HFFc6 (cell line): ENCODE measurements at regions not wholly inside any gene's neighbourhood (a gene's known extent, or its start where the extent isn't known, plus 50 kb on each side); places are given as distances from the start of the nearest gene placed in this dataset.

Experiments used
- DNase-seq: peaks from one replicate; pipeline ENCODE4 v3.0.0-alpha.2; 2018
- H3K27ac Mint-ChIP-seq: 2 replicates; pipeline ENCODE4 v1.8.0; 2020; ENCODE audit warnings: mild to moderate bottlenecking, mixed read lengths
- H3K27me3 Mint-ChIP-seq: 2 replicates; pipeline ENCODE4 v1.8.0; 2021; ENCODE audit warnings: mild to moderate bottlenecking, moderate library complexity, mixed read lengths; ENCODE audit not compliant: insufficient read depth
- H3K36me3 Mint-ChIP-seq: 2 replicates; pipeline ENCODE4 v1.8.0; 2021; ENCODE audit warnings: low read depth, mixed read lengths
- H3K4me1 Mint-ChIP-seq: 2 replicates; pipeline ENCODE4 v1.8.0; 2020; ENCODE audit warnings: low read depth, mixed read lengths
- H3K4me3 Mint-ChIP-seq: 2 replicates; pipeline ENCODE4 v1.8.0; 2020; ENCODE audit warnings: mild to moderate bottlenecking, moderate library complexity, mixed read lengths
- H3K9me3 Mint-ChIP-seq: 2 replicates; pipeline ENCODE4 v1.8.0; 2020; ENCODE audit warnings: mild to moderate bottlenecking, mixed read lengths
- CTCF ChIP-seq: fragments of 200-600 bp; sonication (generic); IDR thresholded peaks from 2 replicates; pipeline ENCODE4 v1.5.0; 2021; ENCODE audit warnings: antibody characterized with exemption, mild to moderate bottlenecking

- TF ChIP-seq CTCF, result no peak
- Mint-ChIP-seq H3K4me3 (no peak overlapping the region), H3K4me1 (peaks cover 12% of the 10 kb centered on the region; the same call in 1 of the 2 replicates), H3K27me3 (peaks cover 1% of the 10 kb centered on the region; the same call in 1 of the 2 replicates), H3K36me3 (no peaks in the 10 kb centered on the region), H3K27ac (no peak overlapping the region), H3K9me3 (no peaks in the 10 kb centered on the region)
- no peak for DNase-seq
Measured at GRCh38 chr6:122063761-122064160, 335.7 kb upstream of the HSF2 start.

GRCh38 chr6:122066200-122066599 lies 333.3 kb upstream of the HSF2 start:
- no peak for DNase-seq
- H3K4me1 Mint-ChIP-seq, result peaks cover 12% of the 10 kb centered on the region; the same call in 1 of the 2 replicates
- no peak overlapping the region for H3K4me3 Mint-ChIP-seq
- H3K36me3 Mint-ChIP-seq, result no peaks in the 10 kb centered on the region
- no peak overlapping the region for H3K27ac Mint-ChIP-seq
- TF ChIP-seq CTCF, result no peak
- H3K9me3 Mint-ChIP-seq, result no peaks in the 10 kb centered on the region
- peaks cover 1% of the 10 kb centered on the region; the same call in 1 of the 2 replicates for H3K27me3 Mint-ChIP-seq

- Mint-ChIP-seq H3K36me3 (no peaks in the 10 kb centered on the region), H3K4me1 (peaks cover under 1% of the 10 kb centered on the region; the same call in 1 of the 2 replicates), H3K9me3 (no peaks in the 10 kb centered on the region), H3K27ac (no peak overlapping the region), H3K27me3 (peaks cover 1% of the 10 kb centered on the region; the same call in 1 of the 2 replicates), H3K4me3 (no peak overlapping the region)
- DNase-seq, result no peak
- TF ChIP-seq CTCF, result no peak
Measured at GRCh38 chr6:122068291-122068769, 331.1 kb upstream of the HSF2 start.

DNA sequence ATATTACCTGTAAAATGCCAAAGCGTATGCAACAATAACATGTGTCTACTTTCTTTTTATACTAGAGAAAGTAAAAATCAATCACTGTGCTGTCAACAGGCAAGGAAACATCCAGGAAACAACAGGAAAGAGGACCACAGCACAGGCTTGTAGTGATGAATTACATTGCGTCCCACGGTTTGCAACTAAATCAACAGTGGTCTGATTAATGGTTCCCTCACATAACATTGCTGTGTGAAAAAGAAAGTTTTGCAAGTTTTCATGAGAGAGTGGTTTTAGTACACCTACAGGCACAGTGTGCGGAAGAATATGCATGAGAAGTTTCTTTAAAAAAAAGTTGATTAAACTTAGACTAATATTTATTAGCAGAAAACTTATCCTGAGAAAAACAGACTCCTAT lies 329.5 kb upstream of the HSF2 start:
- H3K27ac Mint-ChIP-seq, result no peak overlapping the region
- H3K9me3 Mint-ChIP-seq, result no peaks in the 10 kb centered on the region
- H3K4me3 Mint-ChIP-seq, result no peak overlapping the region
- DNase-seq, result no peak
- H3K27me3 Mint-ChIP-seq, result peaks cover 1% of the 10 kb centered on the region; the same call in 1 of the 2 replicates
- H3K36me3 Mint-ChIP-seq, result no peaks in the 10 kb centered on the region
- no peaks in the 10 kb centered on the region for H3K4me1 Mint-ChIP-seq
- TF ChIP-seq CTCF, result no peak

DNA sequence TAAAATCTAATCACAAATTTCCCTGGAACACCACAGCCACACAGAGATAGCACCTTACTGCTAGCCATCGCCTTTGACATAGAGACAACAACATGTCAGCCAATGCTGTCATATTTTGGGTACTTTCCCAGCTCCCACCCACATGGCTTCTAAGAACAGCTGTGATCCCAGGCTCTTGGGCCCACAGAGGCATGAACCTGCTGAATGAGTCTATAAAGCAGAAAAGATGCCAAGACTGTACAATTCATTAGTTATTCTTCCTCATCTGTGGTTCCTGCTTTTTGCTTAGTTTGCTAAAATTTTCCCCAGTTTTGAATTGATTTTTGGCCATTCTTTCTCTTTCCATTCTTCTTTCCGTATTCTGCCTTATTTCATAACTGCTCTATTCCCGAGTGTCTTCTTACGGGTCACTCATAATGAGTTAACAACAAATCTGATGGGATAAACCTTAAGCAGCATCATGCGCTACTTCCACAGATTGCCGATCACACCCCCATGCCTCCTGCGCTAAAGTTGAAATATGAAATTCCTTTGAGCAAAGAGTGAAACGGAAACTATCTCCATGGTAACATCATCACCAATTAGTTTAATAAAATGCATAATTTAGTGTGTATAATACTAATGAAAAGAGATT lies 327.3 kb upstream of the HSF2 start:
- H3K4me1 Mint-ChIP-seq, result no peaks in the 10 kb centered on the region
- TF ChIP-seq CTCF, result no peak
- no peaks in the 10 kb centered on the region for H3K36me3 Mint-ChIP-seq
- DNase-seq, result no peak
- no peaks in the 10 kb centered on the region; the same call in 1 of the 2 replicates for H3K27me3 Mint-ChIP-seq
- no peaks in the 10 kb centered on the region for H3K9me3 Mint-ChIP-seq
- no peak overlapping the region for H3K27ac Mint-ChIP-seq
- H3K4me3 Mint-ChIP-seq, result no peak overlapping the region
